Prostate gland (tissue), 2 donors: ENCODE measurements at regions not wholly inside any gene's neighbourhood (a gene's known extent, or its start where the extent isn't known, plus 50 kb on each side); places are given as distances from the start of the nearest gene placed in this dataset.
"Not testable (repeated sequence)": the region's sequence is repeated elsewhere in the genome, so short reads cannot be mapped to it uniquely, and the experiment has no call there.

Experiments used
- POLR2AphosphoS5 ChIP-seq: sonication (generic); formaldehyde crosslinking; IDR thresholded peaks from one replicate; pipeline ENCODE4 v1.6.1; 2017; ENCODE audit warnings: antibody characterized with exemption
- TF ChIP-seq, protein P1 (sequence below), 4 experiments: fragments of 200-600 bp in 2 of 4; fragments of 450-650 bp in 2 of 4; sonication (generic) in 2 of 4; IDR thresholded peaks; 1 replicate in 3 of 4; 2 replicates in 1 of 4; pipeline ENCODE4 v1.5.1; 2016 to 2019; ENCODE audit warnings: antibody characterized with exemption in 4 of 4, mild to moderate bottlenecking in 2 of 4, moderate library complexity in 2 of 4

DNA sequence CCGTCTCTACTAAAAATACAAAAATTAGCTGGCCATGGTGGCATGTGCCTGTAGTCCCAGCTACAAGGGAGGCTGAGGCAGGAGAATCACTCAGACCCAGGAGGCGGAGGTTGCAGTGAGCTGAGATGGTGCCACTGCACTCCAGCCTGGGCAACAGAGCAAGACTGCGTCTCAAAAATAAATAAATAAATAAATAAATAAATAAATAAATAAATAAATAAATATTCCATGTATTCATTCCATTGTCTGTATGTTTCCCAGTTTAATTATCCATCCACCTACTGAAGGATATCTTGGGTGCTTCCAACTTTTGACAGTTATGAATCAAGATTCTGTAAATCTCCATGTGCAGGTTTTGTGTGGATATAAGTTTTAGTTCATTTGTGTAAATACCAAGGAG lies 397.4 kb upstream of the SLC35B3 start:
- TF ChIP-seq, protein P1, sequence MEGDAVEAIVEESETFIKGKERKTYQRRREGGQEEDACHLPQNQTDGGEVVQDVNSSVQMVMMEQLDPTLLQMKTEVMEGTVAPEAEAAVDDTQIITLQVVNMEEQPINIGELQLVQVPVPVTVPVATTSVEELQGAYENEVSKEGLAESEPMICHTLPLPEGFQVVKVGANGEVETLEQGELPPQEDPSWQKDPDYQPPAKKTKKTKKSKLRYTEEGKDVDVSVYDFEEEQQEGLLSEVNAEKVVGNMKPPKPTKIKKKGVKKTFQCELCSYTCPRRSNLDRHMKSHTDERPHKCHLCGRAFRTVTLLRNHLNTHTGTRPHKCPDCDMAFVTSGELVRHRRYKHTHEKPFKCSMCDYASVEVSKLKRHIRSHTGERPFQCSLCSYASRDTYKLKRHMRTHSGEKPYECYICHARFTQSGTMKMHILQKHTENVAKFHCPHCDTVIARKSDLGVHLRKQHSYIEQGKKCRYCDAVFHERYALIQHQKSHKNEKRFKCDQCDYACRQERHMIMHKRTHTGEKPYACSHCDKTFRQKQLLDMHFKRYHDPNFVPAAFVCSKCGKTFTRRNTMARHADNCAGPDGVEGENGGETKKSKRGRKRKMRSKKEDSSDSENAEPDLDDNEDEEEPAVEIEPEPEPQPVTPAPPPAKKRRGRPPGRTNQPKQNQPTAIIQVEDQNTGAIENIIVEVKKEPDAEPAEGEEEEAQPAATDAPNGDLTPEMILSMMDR (IDR thresholded peaks at IDR 0.05): not testable (repeated sequence)
- not testable (repeated sequence) for TF ChIP-seq POLR2AphosphoS5
